Esophagus squamous epithelium (tissue), 5 donors: ENCODE measurements at regions not wholly inside any gene's neighbourhood (a gene's known extent, or its start where the extent isn't known, plus 50 kb on each side); places are given as distances from the start of the nearest gene placed in this dataset.

Source experiments
- DNase-seq: peaks from one replicate; lab custom pipeline; 2025; lab: John Stamatoyannopoulos, UW
- H3K27ac ChIP-seq, 4 donors: fragments of 200-600 bp; sonication (generic); one replicate each; pipeline ENCODE4 v1.5.1; 2016 to 2019; ENCODE audit warnings: mild to moderate bottlenecking in 1 of 4
- H3K27me3 ChIP-seq, 4 donors: fragments of 200-600 bp; sonication (generic); 1 replicate in 3 of 4; 2 replicates in 1 of 4; pipeline versions ENCODE4 v1.5.1 to v1.6.0; 2017 to 2021; ENCODE audit warnings: antibody characterized with exemption in 1 of 4
- H3K36me3 ChIP-seq, 3 donors: fragments of 200-600 bp; sonication (generic); one replicate each; pipeline ENCODE4 v1.5.1; 2016 to 2019
- H3K4me1 ChIP-seq, 3 donors: fragments of 200-600 bp; sonication (generic); one replicate each; pipeline ENCODE4 v1.5.1; 2017 to 2019
- H3K4me3 ChIP-seq, 4 donors: fragments of 200-600 bp; sonication (generic); 1 replicate in 3 of 4; 2 replicates in 1 of 4; pipeline ENCODE4 v1.5.1; 2016 to 2019; ENCODE audit warnings: mild to moderate bottlenecking in 2 of 4, moderate library complexity in 1 of 4
- H3K9me3 ChIP-seq, 3 donors: fragments of 200-600 bp; sonication (generic); one replicate each; pipeline ENCODE4 v1.5.1; 2016 to 2019
- CTCF ChIP-seq, 6 experiments: fragments of 450-650 bp in 4 of 6; fragments of 200-600 bp in 2 of 6; sonication (generic) in 2 of 6; IDR thresholded peaks; one replicate each; pipeline ENCODE4 v1.5.1; 2016 to 2019; ENCODE audit warnings: antibody characterized with exemption in 6 of 6, mild to moderate bottlenecking in 4 of 6, moderate library complexity in 4 of 6
- POLR2A ChIP-seq, 4 donors: fragments of 450-650 bp; IDR thresholded peaks; one replicate each; pipeline ENCODE4 v1.6.1; 2017; ENCODE audit warnings: antibody characterized with exemption in 4 of 4, mild to moderate bottlenecking in 4 of 4, moderate library complexity in 3 of 4
- WGBS, 2 donors: methylation state at CpG; one replicate each; pipeline ENCODE4 v1.1.5; 2018; 5-methylcytosine and 5-hydroxymethylcytosine counted together
- intact Hi-C: fragments of 100-400 bp; cut with DNase I; formaldehyde crosslinking; loops from one replicate; pipeline ENCODE4 v1.15.0; 2022
- donor health status: DM: yes; HTN: yes; CAD: no.

GRCh38 chr20:24131281-24131680, 142.7 kb upstream of the GGTLC1 start:
- H3K27me3 ChIP-seq = no peaks in the 10 kb centered on the region
- H3K9me3 ChIP-seq = no peaks in the 10 kb centered on the region
- intact Hi-C loops = no loop called here
- no peak for TF ChIP-seq CTCF (IDR thresholded peaks at IDR 0.05)
- TF ChIP-seq POLR2A (IDR thresholded peaks at IDR 0.05) = no peak
- 39 to 54% methylated on average over 4 of the region's 4 CpGs for WGBS, 2 donors
- H3K27ac ChIP-seq = peak overlapping the region in 3 of 4 donors; percentile 33 to 76 (median 42)
- H3K4me3 ChIP-seq = no peak overlapping the region
- no peaks in the 10 kb centered on the region for H3K36me3 ChIP-seq
- peaks cover 6 to 40% (median 8%) of the 10 kb centered on the region in 3 donors for H3K4me1 ChIP-seq
- no peak for DNase-seq

- peaks cover 6 to 39% (median 8%) of the 10 kb centered on the region in 3 donors for H3K4me1 ChIP-seq
- 62 to 68% methylated on average over 1 of the region's 1 CpG for WGBS, 2 donors
- H3K27me3 ChIP-seq = peaks cover 0 to 3% (median 0%) of the 10 kb centered on the region in 4 donors
- DNase-seq = no peak
- H3K36me3 ChIP-seq = no peaks in the 10 kb centered on the region
- H3K9me3 ChIP-seq = no peaks in the 10 kb centered on the region
- H3K27ac ChIP-seq = no peak overlapping the region
- intact Hi-C loops = no loop called here
- H3K4me3 ChIP-seq = no peak overlapping the region
- TF ChIP-seq CTCF (IDR thresholded peaks at IDR 0.05) (no peak), POLR2A (IDR thresholded peaks at IDR 0.05) (no peak)
Measured at GRCh38 chr20:24129641-24130040, 141.1 kb upstream of the GGTLC1 start.

GRCh38 chr20:24124951-24125650, 136.5 kb upstream of the GGTLC1 start:
- no peaks in the 10 kb centered on the region for H3K9me3 ChIP-seq
- 81 to 83% methylated on average over 8 to 10 of the region's 10 CpGs for whole genome bisulfite sequencing, 2 donors
- no peak overlapping the region for H3K4me3 ChIP-seq
- TF ChIP-seq CTCF (IDR thresholded peaks at IDR 0.05) (no peak), POLR2A (IDR thresholded peaks at IDR 0.05) (no peak)
- DNase-seq = no peak
- peaks cover 0 to 3% (median 0%) of the 10 kb centered on the region in 4 donors for H3K27me3 ChIP-seq
- intact Hi-C loops = no loop called here
- H3K4me1 ChIP-seq = no peaks in the 10 kb centered on the region
- no peaks in the 10 kb centered on the region for H3K36me3 ChIP-seq
- no peak overlapping the region for H3K27ac ChIP-seq

GRCh38 chr20:24124003-24124402, 135.4 kb upstream of the GGTLC1 start:
- 82 to 92% methylated on average over 4 of the region's 4 CpGs for WGBS, 2 donors
- Histone ChIP-seq H3K36me3 (no peaks in the 10 kb centered on the region), H3K4me3 (no peak overlapping the region), H3K27ac (no peak overlapping the region), H3K9me3 (no peaks in the 10 kb centered on the region), H3K4me1 (peaks cover 0 to 8% (median 6%) of the 10 kb centered on the region in 3 donors), H3K27me3 (peaks cover 0 to 3% (median 0%) of the 10 kb centered on the region in 4 donors)
- TF ChIP-seq CTCF (IDR thresholded peaks at IDR 0.05) (no peak), POLR2A (IDR thresholded peaks at IDR 0.05) (no peak)
- intact Hi-C loops = no loop called here
- DNase-seq = no peak

- H3K27me3 ChIP-seq = no peaks in the 10 kb centered on the region
- intact Hi-C loops = no loop called here
- no peak for DNase-seq
- no peaks in the 10 kb centered on the region for H3K36me3 ChIP-seq
- H3K4me3 ChIP-seq = no peak overlapping the region
- TF ChIP-seq CTCF (IDR thresholded peaks at IDR 0.05) (no peak), POLR2A (IDR thresholded peaks at IDR 0.05) (no peak)
- H3K27ac ChIP-seq = no peak overlapping the region
- H3K9me3 ChIP-seq = no peaks in the 10 kb centered on the region
- peaks cover 0 to 23% (median 18%) of the 10 kb centered on the region in 3 donors for H3K4me1 ChIP-seq
- WGBS, 2 donors = 24 to 25% methylated on average over 10 to 13 of the region's 16 CpGs
Measured at GRCh38 chr20:24118441-24119175, 130.0 kb upstream of the GGTLC1 start.
